GM19328 (cell line): ENCODE measurements at regions not wholly inside any gene's neighbourhood (a gene's known extent, or its start where the extent isn't known, plus 50 kb on each side); places are given as distances from the start of the nearest gene placed in this dataset.

Experiments
- ATAC-seq: cut with Tn5 transposase; IDR thresholded peaks from one replicate; pipeline ENCODE4 v1.9.1; 2021; ENCODE audit warnings: mild to moderate bottlenecking, moderate library complexity; ENCODE audit not compliant: unreplicated experiment

DNA sequence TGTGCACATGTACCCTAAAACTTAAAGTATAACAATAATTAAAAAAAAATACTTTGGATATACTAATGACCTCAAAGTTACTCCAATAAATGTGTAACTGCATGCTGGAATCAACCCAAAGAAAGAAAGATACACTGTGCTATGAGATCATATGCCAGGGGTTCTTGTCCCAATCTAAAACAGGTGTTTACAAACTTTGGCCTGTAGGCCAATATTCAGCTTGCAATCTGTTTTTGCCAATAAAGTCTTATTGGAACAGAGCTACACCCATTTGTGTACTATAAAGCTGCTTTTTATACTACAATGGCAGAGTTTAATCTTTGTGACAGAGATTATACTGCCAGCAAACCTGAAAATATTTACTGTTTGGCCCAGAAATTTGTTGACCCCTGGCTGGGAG lies 138.8 kb upstream of the AFF2 start:
- no peak for ATAC-seq

- ATAC-seq: no peak
Measured at GRCh38 chrX:148363471-148364235, 136.8 kb upstream of the AFF2 start.

DNA sequence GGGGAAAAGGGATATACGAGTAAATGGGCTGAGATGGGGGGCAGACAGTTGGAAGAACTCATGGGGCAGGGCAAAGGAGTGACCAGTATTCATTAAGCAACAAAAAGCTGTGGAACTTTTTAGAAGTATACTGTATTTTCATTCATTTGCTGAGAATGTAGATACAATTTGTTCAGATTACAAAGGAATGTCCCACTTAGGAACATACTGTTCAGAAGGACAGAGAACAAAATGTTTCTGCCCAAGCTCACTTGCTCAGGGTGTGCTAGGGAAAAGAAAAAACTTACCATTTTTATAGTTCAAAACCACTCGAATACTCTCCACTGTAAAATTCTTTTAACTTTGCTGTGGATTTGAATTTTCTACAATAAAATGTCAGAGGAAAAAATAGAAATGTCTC lies 135.2 kb upstream of the AFF2 start:
- ATAC-seq: no peak

DNA sequence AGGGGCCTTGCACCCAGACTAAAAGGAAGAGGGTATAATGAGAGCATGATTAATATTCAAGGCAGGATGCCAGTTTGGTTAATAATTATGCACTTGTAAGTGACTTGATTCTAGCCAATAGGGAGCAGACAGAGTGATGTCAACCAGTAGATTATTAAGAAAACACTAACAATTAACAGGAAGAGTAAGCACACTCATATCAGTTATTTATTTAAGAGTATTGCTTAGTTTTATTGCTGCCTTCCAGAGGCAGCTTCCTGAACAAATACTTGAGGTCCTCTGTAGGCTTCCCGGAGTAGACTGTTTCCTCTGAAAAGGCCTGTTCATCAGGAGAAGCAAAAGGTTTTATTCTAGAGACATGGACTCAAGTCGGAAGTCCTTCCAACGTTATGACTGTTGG lies 129.1 kb upstream of the AFF2 start:
- no peak for ATAC-seq

- ATAC-seq: no peak
Measured at GRCh38 chrX:148372925-148373324, 127.5 kb upstream of the AFF2 start.

- no peak for ATAC-seq
Measured at GRCh38 chrX:148376342-148376741, 124.1 kb upstream of the AFF2 start.

DNA sequence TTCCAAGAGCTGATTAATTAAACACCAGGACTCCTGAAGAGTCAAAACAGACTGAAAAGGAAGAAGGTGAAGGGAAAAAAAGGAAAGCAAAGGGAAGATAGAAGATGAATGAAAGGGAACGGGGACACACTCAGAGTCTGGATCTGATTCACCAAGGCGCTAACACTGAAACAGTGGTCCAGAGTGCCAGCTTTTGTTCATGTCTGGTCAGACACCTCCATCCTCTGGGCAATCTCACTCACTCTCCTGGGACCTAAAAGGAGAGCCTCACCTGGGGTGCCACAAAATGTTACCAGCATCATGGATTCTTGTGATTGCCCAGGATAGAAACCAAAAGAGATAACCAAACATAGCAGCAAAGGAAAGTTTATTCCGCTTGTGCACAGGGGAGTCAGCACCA lies 120.3 kb upstream of the AFF2 start:
- ATAC-seq: no peak

DNA sequence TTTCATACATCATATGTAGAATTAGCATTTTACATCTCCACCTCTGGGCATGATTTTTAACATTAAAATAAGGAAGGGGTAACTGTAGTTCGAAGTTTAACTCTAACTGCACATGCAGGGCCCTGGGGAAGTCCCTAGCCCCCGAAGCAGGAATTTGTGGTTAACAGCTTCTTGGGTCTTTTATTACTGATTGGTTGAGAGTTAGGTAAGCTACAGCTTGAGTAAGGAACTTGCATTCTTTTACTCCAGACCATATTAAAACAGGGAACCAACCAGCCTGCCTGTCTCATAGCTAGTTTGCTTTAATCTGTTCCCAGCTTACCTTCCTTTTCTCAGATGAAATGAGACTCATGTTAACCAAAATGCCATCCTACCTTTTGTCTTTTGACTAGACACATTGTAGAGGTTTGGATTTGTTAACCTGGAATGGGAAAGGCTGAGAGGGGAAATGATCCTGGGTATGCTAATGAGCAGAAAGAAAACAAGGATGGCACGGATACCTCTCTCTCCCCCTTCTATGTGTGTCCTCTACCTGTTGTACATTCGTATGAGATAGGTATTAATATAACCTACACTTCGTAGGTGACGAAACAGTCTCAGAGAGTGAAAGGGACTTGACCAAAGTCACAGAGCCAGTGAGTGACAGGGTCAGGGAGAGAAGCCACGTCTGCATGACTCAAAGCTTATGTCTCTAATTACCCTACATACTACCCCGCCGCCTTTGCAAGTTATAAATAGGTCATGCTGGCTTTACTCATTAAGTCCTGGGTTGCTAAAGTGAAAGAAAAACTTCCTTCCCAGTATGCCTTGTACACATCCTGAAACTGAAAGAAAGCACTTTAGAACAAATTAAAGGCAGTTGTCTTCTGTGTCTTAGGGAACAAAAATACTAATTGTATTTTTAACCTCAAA lies 119.5 kb upstream of the AFF2 start:
- peak; percentile 90 for ATAC-seq

DNA sequence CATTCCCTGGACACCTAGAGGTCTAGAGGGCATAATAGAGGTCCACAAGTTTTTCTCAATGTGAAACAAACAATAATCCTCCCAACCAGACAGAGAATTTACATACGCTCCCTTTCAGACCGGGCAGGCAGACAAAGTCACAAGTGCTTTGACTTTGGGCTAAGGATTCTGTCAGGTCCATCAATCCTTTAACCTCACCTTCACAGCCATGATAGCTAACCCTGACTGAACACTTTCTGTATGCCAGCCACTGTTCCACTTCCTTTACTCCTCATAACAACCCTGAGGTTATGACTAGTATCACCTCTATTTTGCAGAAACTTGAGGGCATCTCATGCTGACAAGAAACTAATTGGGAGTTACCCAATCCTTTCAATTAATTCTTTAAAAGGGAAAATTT lies 118.8 kb upstream of the AFF2 start:
- peak; percentile 24 for ATAC-seq

DNA sequence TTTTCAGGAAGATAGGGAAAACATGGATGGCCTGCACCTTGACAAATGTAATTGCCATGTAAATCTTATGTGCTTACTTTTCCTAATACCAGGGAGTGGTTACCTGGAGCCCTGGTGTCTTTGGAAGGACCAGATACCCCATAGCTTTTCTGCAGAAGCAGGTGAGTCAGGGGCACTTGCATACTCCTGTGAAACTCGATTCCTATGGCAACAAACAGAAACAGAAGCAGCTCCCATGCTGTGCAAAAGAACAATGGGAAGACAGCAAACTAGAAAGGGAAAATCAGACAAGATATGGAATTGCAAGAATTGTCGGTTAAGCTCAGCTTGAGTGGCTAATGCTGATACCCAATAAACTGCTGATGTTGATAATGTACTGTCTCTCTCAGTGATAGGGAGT lies 117.4 kb upstream of the AFF2 start:
- ATAC-seq: no peak

DNA sequence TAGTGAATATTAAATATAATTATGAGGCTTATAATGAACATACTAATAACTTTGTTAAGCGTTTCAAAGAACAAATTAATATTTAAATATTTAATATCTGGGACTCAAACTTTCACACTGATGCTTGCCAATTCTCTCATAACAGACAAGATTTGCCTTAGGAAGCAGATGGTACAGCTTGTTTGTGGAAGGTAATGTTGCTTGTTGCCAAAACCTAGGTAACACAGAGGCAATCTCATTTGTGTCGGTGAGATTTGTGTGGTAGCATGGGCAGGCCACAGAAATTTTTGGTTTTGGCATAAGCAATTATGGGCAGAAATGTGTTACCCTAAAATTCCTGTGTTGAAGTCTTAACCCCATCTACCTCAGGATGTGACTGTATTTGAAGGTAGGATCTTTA lies 114.9 kb upstream of the AFF2 start:
- ATAC-seq: no peak

DNA sequence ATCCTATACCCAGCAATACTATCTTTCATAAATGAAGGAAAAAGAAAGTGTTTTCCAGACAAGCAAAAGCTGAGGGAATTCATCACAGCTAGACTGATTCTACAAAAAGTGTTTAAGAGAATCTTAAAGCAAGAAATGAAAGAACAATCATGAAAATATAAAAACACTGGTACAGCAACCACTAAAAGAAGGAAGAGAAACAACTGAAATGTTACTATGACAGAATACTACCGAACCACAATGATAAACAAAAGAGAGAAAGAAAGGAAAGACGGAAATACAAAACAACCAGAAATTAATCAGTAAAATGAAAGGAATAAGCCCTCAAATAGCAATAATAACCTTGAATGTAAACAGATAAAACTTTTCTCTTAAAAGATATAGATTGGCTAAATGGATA lies 110.8 kb upstream of the AFF2 start:
- ATAC-seq: no peak

- ATAC-seq: no peak
Measured at GRCh38 chrX:148412006-148412405, 88.4 kb upstream of the AFF2 start.

- ATAC-seq: no peak
Measured at GRCh38 chrX:148416142-148416541, 84.3 kb upstream of the AFF2 start.

- no peak for ATAC-seq
Measured at GRCh38 chrX:148416931-148417330, 83.5 kb upstream of the AFF2 start.

DNA sequence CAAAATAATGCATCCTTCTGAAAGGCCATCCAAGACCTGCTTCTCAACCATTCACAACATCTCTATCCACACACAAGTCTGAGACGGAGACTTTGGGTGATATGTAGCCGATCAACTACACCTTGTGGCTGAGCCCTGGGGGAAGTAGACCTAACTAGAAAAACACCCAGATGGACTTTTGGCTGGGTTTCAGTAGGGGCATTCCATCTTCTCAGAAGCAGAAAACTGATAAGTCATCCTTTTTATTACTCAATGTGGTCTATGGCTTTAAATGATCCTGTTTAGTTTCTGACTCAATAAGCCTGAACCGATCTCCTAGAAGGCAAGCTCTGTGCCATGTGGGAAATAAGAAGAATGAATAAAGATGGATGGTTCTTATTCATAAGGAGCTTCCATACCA lies 82.5 kb upstream of the AFF2 start:
- no peak for ATAC-seq

GRCh38 chrX:148422526-148422925 lies 77.9 kb upstream of the AFF2 start:
- ATAC-seq: no peak

GRCh38 chrX:148424570-148424969 lies 75.8 kb upstream of the AFF2 start:
- ATAC-seq: no peak

DNA sequence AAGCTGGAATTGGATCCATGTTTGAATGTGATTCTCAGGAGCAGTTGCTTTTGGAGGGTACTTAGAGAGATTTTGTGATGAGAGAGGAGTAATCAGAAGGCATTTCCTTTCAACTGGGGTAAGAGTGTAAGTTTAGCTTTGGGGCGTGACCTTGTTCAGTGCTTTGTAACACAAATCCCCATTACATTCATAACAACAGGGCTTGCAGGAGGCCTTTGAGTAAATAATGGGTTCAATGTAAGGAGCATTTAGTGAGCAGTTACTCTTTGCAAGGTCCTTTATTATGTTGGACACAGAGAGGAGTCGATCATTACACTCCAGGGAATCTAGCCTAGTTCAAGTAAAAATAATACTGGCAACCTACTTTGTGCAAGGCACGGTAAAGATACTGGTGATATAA lies 74.0 kb upstream of the AFF2 start:
- ATAC-seq: no peak

DNA sequence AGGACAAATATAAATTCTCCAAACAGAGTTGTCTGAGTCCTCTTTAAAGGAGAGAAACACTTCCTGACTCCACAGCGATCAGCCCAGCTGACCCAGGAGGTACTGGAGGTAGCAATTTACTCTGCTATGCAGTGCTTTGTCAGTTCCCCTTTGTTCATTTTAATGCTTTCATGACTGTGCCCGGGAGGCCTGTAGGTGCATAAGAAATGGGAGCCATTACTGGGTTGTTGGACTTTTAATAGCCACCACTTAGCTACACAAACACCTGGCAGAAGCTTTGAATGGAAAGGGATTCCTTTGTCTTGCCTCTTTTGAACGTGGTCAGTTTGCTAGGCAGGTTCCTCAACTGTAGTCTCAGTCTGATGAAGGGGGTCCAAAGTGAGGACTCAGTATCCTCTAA lies 59.0 kb upstream of the AFF2 start:
- ATAC-seq: no peak

DNA sequence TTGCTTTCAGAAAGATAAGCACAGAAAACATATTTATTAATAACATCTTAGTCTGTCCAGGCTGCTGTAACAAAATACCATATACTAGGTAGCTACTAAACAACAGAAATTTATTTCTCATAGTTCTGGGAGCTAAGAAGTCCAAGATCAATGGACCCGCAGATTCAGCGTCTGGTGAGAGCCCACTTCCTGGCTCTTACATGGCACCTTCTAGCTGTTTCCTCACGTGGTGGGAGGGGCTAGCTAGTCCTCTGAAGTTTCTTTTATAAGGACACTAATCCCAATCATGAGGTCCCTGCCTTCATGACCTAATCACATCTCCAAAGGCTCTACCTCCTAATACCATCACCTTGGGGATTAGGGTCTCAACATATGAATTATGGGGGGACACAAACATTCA lies 57.2 kb upstream of the AFF2 start:
- no peak for ATAC-seq

DNA sequence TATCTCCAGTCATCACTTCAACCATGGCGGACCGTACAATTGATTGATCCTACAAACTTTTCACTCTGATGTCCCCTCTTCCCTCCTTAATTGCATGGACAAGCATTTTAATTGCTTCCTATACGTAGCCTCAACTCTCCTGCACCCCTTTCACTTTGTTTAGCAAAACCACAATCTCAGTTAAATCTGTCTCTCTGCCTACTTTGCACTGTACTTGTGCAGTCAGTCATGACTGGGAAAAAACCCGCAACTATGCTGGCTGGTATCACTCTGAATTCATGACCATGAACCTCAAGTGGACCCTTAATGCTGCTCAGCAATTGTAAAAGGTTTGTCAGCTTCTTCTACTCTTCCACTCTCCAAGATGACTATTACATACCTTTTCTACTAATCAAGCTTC lies 51.7 kb upstream of the AFF2 start:
- no peak for ATAC-seq
